Liver (tissue), 3 donors: ENCODE measurements at regions not wholly inside any gene's neighbourhood (a gene's known extent, or its start where the extent isn't known, plus 50 kb on each side); places are given as distances from the start of the nearest gene placed in this dataset.

ENCODE experiments used
- CTCF ChIP-seq: fragments of 150-350 bp; IDR thresholded peaks from 2 replicates; pipeline ENCODE4 v1.5.1; 2017; ENCODE audit warnings: improper control_type of control experiment, low read depth, low read length; ENCODE audit not compliant: missing input control
- FOXA1 ChIP-seq: IDR thresholded peaks from 2 replicates; pipeline ENCODE4 v1.6.1; 2016; ENCODE audit warnings: antibody characterized with exemption
- FOXA2 ChIP-seq: IDR thresholded peaks from 2 replicates; pipeline ENCODE4 v1.6.1; 2016; ENCODE audit warnings: antibody characterized with exemption
- HNF4G ChIP-seq: IDR thresholded peaks from 2 replicates; pipeline ENCODE4 v1.6.1; 2016; ENCODE audit warnings: antibody characterized with exemption
- JUND ChIP-seq, 2 donors: IDR thresholded peaks; 2 replicates each; pipeline ENCODE4 v1.6.1; 2016; ENCODE audit warnings: antibody characterized with exemption in 2 of 2
- MAX ChIP-seq: IDR thresholded peaks from 2 replicates; pipeline ENCODE4 v1.6.1; 2016; ENCODE audit warnings: antibody characterized with exemption
- RAD21 ChIP-seq, 2 donors: IDR thresholded peaks; 2 replicates each; pipeline ENCODE4 v1.6.1; 2016; ENCODE audit warnings: antibody characterized with exemption in 2 of 2, mild to moderate bottlenecking in 2 of 2
- SP1 ChIP-seq: IDR thresholded peaks from 2 replicates; pipeline ENCODE4 v1.6.1; 2018; ENCODE audit warnings: antibody characterized with exemption, mild to moderate bottlenecking
- TAF1 ChIP-seq: conservative IDR thresholded peaks from 2 replicates; pipeline ENCODE4 v1.6.1; 2016; ENCODE audit warnings: antibody characterized with exemption, mild to moderate bottlenecking
- YY1 ChIP-seq: IDR thresholded peaks from 2 replicates; pipeline ENCODE4 v1.6.1; 2016; ENCODE audit warnings: antibody characterized with exemption, mild to moderate bottlenecking
- TF ChIP-seq, protein P1 (sequence below): IDR thresholded peaks from 2 replicates; pipeline ENCODE4 v1.6.1; 2016; ENCODE audit warnings: antibody characterized with exemption, mild to moderate bottlenecking
- TF ChIP-seq, protein P2 (sequence below): IDR thresholded peaks from 2 replicates; pipeline ENCODE4 v1.6.1; 2016; ENCODE audit warnings: antibody characterized with exemption
- donor health status: healthy.
- donor health status: healthy.

GRCh38 chr3:34449305-34449704 lies 650.9 kb downstream of the PDCD6IP start:
- TF ChIP-seq TAF1, result no peak
- TF ChIP-seq CTCF, result no peak
- no peak for TF ChIP-seq RAD21 (IDR thresholded peaks at IDR 0.05)
- TF ChIP-seq, protein P1, sequence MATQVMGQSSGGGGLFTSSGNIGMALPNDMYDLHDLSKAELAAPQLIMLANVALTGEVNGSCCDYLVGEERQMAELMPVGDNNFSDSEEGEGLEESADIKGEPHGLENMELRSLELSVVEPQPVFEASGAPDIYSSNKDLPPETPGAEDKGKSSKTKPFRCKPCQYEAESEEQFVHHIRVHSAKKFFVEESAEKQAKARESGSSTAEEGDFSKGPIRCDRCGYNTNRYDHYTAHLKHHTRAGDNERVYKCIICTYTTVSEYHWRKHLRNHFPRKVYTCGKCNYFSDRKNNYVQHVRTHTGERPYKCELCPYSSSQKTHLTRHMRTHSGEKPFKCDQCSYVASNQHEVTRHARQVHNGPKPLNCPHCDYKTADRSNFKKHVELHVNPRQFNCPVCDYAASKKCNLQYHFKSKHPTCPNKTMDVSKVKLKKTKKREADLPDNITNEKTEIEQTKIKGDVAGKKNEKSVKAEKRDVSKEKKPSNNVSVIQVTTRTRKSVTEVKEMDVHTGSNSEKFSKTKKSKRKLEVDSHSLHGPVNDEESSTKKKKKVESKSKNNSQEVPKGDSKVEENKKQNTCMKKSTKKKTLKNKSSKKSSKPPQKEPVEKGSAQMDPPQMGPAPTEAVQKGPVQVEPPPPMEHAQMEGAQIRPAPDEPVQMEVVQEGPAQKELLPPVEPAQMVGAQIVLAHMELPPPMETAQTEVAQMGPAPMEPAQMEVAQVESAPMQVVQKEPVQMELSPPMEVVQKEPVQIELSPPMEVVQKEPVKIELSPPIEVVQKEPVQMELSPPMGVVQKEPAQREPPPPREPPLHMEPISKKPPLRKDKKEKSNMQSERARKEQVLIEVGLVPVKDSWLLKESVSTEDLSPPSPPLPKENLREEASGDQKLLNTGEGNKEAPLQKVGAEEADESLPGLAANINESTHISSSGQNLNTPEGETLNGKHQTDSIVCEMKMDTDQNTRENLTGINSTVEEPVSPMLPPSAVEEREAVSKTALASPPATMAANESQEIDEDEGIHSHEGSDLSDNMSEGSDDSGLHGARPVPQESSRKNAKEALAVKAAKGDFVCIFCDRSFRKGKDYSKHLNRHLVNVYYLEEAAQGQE, result no peak
- TF ChIP-seq, protein P2, sequence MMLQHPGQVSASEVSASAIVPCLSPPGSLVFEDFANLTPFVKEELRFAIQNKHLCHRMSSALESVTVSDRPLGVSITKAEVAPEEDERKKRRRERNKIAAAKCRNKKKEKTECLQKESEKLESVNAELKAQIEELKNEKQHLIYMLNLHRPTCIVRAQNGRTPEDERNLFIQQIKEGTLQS, result no peak
- no peak for TF ChIP-seq JUND (IDR thresholded peaks at IDR 0.05)
- TF ChIP-seq MAX, result no peak
- TF ChIP-seq FOXA1, result no peak
- TF ChIP-seq FOXA2, result no peak
- TF ChIP-seq HNF4G, result no peak
- no peak for TF ChIP-seq YY1
- no peak for TF ChIP-seq SP1
